ENCODE measurements at regions not wholly inside any gene's neighbourhood (a gene's known extent, or its start where the extent isn't known, plus 50 kb on each side); places are given as distances from the start of the nearest gene placed in this dataset.

DNA sequence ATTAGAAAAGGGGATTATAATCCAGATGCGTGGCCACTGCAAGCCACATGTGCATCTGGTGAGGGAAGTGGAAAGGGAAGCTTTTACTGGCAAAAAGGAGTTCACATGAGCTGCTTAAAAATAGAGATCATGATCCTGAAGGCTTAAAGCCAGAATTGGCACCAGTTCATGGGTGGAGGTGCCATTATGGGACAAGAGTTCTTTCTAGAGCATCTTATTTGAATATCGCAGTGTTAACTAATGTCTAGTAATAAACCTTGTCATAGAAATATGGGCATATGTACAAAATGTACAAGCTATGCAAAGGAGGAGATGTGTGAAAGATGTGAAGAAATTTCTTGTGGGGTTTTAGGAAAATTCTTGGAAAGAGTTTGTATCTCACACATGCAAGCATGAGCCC is 178.4 kb upstream of the CBLB start:
- no peak overlapping the region for H3K4me3 ChIP-seq (ENCODE audit: low read depth, low read length)
- no peak for DNase-seq (ENCODE audit: low read depth)
- TF ChIP-seq CTCF (IDR thresholded peaks at IDR 0.05; ENCODE audit: control insufficient read depth, extremely low read depth, insufficient read depth): no peak

DNA sequence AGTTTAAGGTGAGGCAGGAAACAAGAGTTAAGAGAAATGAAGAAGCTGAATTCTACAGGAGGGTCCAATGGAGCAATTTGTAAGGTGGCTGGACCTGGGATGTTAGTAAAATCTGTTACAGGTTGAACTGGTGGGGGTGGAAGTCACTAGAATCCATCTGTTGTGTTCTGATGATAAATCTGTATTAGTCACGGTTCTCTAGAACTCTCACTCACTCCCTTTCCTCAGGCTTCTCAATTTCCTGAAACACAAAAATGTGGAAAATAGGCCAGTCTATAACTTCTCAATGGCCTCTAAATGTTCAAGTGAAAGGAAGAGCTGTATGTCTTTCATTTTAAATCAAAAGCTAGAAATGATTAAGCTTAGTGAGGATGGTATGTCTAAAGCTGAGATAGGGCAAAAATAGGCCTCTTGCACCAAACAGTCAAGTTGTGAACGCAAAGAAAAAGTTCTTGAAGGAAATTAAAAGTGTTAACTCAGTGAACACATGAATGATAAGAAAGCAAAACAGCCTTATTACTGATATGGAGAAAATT is 180.2 kb upstream of the CBLB start:
- no peak overlapping the region for H3K4me3 ChIP-seq (ENCODE audit: low read depth, low read length)
- TF ChIP-seq CTCF (IDR thresholded peaks at IDR 0.05; ENCODE audit: control insufficient read depth, extremely low read depth, insufficient read depth): no peak
- no peak for DNase-seq (ENCODE audit: low read depth)

DNA sequence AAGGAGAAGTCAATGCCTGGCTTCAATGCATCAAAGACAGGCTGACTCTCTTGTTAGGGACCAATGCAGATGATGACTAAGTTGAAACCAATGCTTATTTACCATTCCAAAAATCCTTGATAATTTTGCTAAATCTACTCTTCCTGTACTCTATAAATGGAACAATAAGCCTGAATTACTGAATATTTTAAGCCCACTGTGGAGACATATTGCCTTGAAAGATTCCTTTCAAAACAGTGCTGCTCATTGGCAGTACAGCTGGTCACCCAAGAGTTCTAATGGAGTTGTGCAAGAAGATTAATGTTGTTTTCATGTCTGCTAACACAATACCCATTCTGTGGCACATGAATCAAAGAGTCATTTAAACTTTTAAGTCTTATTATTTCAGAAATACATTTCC is 181.0 kb upstream of the CBLB start:
- H3K4me3 ChIP-seq (ENCODE audit: low read depth, low read length): no peak overlapping the region
- TF ChIP-seq CTCF (IDR thresholded peaks at IDR 0.05; ENCODE audit: control insufficient read depth, extremely low read depth, insufficient read depth): no peak

DNA sequence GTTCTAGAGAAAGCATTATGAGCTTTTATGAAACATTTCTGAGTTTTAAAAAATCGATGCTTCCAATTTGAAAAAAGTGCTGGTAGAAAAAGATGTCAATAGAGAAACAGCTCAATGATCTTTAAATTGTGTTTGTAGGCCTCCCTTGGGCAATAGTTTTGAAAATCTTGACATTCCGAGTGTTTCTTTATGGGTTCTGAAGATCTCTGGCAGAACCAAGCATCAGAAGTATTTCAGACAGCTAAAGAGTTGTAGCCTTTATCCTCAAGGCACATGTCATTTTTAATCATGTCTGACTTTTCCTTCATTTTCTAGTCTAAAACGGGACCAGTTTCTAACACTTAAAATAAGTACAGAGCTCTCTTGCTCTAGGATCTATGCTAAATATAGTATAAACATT is 188.1 kb upstream of the CBLB start:
- DNase-seq (ENCODE audit: low read depth): no peak
- no peak for TF ChIP-seq CTCF (IDR thresholded peaks at IDR 0.05; ENCODE audit: control insufficient read depth, extremely low read depth, insufficient read depth)
- H3K4me3 ChIP-seq (ENCODE audit: low read depth, low read length): no peak overlapping the region

More for the DNA sequence above, 181.0 kb upstream of the CBLB start:
- no peak for DNase-seq (ENCODE audit: low read depth)

DNA sequence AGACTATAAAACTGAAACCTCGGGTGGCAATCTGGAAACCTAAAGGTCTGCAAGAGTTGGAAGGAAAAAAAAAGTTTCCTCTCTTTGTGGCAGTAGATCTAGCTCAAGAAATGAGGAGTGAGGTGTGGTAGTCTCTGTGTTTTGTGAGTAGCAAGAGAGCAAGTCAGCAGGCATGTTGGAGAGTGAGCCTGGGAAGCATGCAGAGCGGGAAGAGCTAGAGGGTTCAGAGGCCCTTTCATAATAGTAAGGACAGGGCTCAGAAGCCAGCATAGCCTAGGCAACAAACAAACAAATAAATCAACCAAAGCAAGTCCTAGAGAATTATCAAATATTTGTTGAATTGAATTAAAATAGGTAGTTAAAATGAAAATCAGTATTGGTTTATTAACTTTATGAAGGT is 189.7 kb upstream of the CBLB start:
- no peak overlapping the region for H3K4me3 ChIP-seq (ENCODE audit: low read depth, low read length)
- TF ChIP-seq CTCF (IDR thresholded peaks at IDR 0.05; ENCODE audit: control insufficient read depth, extremely low read depth, insufficient read depth): no peak
- no peak for DNase-seq (ENCODE audit: low read depth)

GRCh38 chr3:106059953-106060517 is 191.2 kb upstream of the CBLB start:
- no peak for TF ChIP-seq CTCF (IDR thresholded peaks at IDR 0.05; ENCODE audit: control insufficient read depth, extremely low read depth, insufficient read depth)
- no peak overlapping the region for H3K4me3 ChIP-seq (ENCODE audit: low read depth, low read length)
- no peak for DNase-seq (ENCODE audit: low read depth)

DNA sequence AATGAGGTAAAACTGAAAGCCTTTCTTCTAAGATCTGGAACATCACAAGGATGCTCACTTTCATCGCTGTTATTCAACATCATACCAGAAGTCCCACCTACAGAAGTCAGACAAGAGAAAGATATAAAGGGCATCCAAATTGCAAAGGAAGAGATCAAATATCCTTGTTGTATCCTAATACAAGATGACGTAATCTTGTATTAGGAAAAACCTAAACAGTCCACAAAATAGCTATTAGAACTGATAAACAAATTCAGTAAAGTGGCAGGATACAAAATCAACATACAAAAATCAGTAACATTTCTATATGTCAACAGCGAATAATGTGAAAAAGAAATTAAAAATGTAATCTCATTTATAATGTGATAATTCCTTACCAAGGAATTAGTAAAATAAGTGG is 195.1 kb upstream of the CBLB start:
- H3K4me3 ChIP-seq (ENCODE audit: low read depth, low read length): no peak overlapping the region
- no peak for DNase-seq (ENCODE audit: low read depth)
- no peak for TF ChIP-seq CTCF (IDR thresholded peaks at IDR 0.05; ENCODE audit: control insufficient read depth, extremely low read depth, insufficient read depth)

All from LNCaP clone FGC (cell line).